ENCODE measurements at regions not wholly inside any gene's neighbourhood (a gene's known extent, or its start where the extent isn't known, plus 50 kb on each side); places are given as distances from the start of the nearest gene placed in this dataset.

DNA sequence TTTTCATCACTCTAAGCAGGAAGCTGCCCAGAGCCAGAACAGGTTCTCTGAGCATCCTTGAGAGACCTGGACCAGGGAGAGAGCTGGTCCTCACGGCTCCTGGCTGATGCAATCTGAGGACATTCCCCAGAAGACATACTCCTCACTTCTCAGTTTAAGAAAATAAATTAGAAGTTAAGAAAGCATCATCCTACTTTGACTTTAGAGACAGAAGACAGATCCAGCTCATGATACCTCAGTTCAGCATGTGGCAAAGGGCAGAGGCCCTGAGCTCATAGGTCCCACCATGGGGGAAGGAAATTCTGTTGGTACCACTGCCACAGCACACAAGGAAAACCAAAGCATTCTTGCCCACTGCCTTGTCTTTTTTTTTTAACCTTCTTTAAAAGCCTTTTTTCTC, 378.1 kb upstream of the JARID2 start:
- Histone ChIP-seq H3K36me3 (ENCODE audit: insufficient read depth) (no peaks in the 10 kb centered on the region), H3K4me3 (ENCODE audit: low read depth, low read length) (no peak overlapping the region), H3K27ac (ENCODE audit: low read depth) (no peak overlapping the region), H3K4me1 (ENCODE audit: insufficient read depth) (no peaks in the 10 kb centered on the region)
- WGBS, result 97% methylated on average over 1 of the region's 1 CpG
- DNase-seq (ENCODE audit: extremely low spot score), result no peak

DNA sequence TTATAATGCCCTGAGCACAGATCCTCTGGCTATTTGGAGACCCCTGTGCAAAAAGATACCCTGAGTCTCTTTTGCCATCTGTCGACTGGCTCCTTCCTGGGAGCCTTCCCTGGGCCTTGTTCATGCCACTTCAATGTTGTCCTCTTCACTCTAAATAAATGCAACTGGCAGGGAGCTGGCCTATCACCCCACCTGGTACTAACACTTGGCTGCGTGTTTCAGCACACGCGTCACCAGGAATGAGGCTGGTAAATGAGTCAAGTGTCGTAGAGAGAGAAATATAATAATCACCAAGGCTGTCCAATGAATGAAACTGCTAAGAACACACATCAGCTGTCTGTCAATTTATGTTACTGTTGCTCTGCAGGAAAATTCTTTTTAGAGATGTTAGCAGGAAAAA, 374.6 kb upstream of the JARID2 start:
- no peak overlapping the region for H3K27ac ChIP-seq (ENCODE audit: low read depth)
- WGBS, result 98% methylated on average over 5 of the region's 5 CpGs
- no peak overlapping the region for H3K4me3 ChIP-seq (ENCODE audit: low read depth, low read length)
- no peak for DNase-seq (ENCODE audit: extremely low spot score)
- no peaks in the 10 kb centered on the region for H3K4me1 ChIP-seq (ENCODE audit: insufficient read depth)
- no peaks in the 10 kb centered on the region for H3K36me3 ChIP-seq (ENCODE audit: insufficient read depth)

GRCh38 chr6:14873101-14873500, 372.8 kb upstream of the JARID2 start:
- Histone ChIP-seq H3K27ac (ENCODE audit: low read depth) (no peak overlapping the region), H3K4me1 (ENCODE audit: insufficient read depth) (no peaks in the 10 kb centered on the region), H3K36me3 (ENCODE audit: insufficient read depth) (no peaks in the 10 kb centered on the region), H3K4me3 (ENCODE audit: low read depth, low read length) (no peak overlapping the region)
- 84% methylated on average over 2 of the region's 2 CpGs for WGBS
- DNase-seq (ENCODE audit: extremely low spot score), result no peak

- no peak overlapping the region for H3K27ac ChIP-seq (ENCODE audit: low read depth)
- H3K36me3 ChIP-seq (ENCODE audit: insufficient read depth), result no peaks in the 10 kb centered on the region
- no peak for DNase-seq (ENCODE audit: extremely low spot score)
- H3K4me3 ChIP-seq (ENCODE audit: low read depth, low read length), result no peak overlapping the region
- H3K4me1 ChIP-seq (ENCODE audit: insufficient read depth), result no peaks in the 10 kb centered on the region
- WGBS, result 89% methylated on average over 3 of the region's 3 CpGs
Measured at GRCh38 chr6:14873781-14874441, 372.0 kb upstream of the JARID2 start.

GRCh38 chr6:14874975-14875480, 370.8 kb upstream of the JARID2 start:
- DNase-seq (ENCODE audit: extremely low spot score), result no peak
- WGBS, result 98% methylated on average over 4 of the region's 4 CpGs
- Histone ChIP-seq H3K27ac (ENCODE audit: low read depth) (no peak overlapping the region), H3K4me3 (ENCODE audit: low read depth, low read length) (no peak overlapping the region), H3K4me1 (ENCODE audit: insufficient read depth) (no peaks in the 10 kb centered on the region), H3K36me3 (ENCODE audit: insufficient read depth) (no peaks in the 10 kb centered on the region)

DNA sequence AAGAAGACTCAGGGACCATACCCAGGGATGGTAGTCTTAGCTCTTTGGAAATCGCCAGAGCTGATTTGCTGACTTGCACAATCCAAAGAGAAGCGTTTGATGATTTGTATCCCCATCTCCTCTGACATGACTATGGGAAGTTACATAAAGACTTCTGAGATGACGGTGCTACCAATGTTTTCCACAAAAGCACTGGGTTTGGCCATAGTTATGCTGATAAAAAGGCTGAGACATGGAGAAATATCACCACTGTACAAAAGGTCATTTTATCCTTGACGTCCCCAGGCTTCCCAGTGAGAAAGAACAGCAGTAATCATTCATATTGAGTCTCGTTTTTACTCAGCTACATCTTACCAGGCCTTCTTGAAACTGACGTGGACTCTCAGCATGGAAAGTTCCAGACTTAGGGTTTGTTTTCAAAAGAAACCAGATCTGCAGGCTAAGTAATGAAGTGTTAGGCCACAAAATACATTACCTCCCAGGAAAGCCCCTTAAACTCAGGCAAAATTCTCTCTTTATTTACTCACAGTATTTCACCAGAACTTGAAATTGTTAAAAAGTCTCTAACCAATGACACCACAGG, 370.3 kb upstream of the JARID2 start:
- no peak overlapping the region for H3K4me3 ChIP-seq (ENCODE audit: low read depth, low read length)
- no peaks in the 10 kb centered on the region for H3K4me1 ChIP-seq (ENCODE audit: insufficient read depth)
- DNase-seq (ENCODE audit: extremely low spot score), result no peak
- no peaks in the 10 kb centered on the region for H3K36me3 ChIP-seq (ENCODE audit: insufficient read depth)
- H3K27ac ChIP-seq (ENCODE audit: low read depth), result no peak overlapping the region
- 90% methylated on average over 6 of the region's 6 CpGs for WGBS

GRCh38 chr6:14876778-14877613, 368.9 kb upstream of the JARID2 start:
- no peaks in the 10 kb centered on the region for H3K4me1 ChIP-seq (ENCODE audit: insufficient read depth)
- H3K36me3 ChIP-seq (ENCODE audit: insufficient read depth), result no peaks in the 10 kb centered on the region
- no peak for DNase-seq (ENCODE audit: extremely low spot score)
- no peak overlapping the region for H3K4me3 ChIP-seq (ENCODE audit: low read depth, low read length)
- peak overlapping the region; percentile 16 for H3K27ac ChIP-seq (ENCODE audit: low read depth)
- WGBS, result 53% methylated on average over 11 of the region's 11 CpGs

GRCh38 chr6:14877758-14878157, 368.1 kb upstream of the JARID2 start:
- Histone ChIP-seq H3K27ac (ENCODE audit: low read depth) (no peak overlapping the region), H3K4me3 (ENCODE audit: low read depth, low read length) (no peak overlapping the region), H3K4me1 (ENCODE audit: insufficient read depth) (no peaks in the 10 kb centered on the region), H3K36me3 (ENCODE audit: insufficient read depth) (no peaks in the 10 kb centered on the region)
- DNase-seq (ENCODE audit: extremely low spot score), result no peak
- WGBS, result 88% methylated on average over 3 of the region's 3 CpGs

DNA sequence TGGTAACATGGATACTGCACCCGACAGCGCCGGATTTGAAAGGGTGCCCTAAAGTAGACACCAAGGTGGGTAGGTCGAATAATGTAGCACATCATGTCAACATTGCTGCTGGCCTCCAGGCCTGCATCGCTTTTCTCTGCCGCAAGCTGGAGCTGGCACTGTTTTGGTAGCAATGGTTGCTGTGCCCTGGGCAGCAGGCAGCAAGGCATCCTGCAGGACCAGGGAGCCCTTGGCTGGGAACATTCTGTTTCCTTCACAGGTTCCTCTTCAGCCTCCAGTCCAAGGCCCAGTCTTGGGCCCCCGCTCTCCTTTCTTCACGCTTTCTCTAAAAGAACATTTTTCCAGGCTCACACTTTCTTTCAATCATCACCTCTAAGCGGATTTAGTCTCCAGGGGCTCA, 365.8 kb upstream of the JARID2 start:
- no peak for DNase-seq (ENCODE audit: extremely low spot score)

GRCh38 chr6:14880677-14881076, 365.2 kb upstream of the JARID2 start:
- WGBS, result 71% methylated on average over 3 of the region's 3 CpGs
- H3K4me3 ChIP-seq (ENCODE audit: low read depth, low read length), result no peak overlapping the region
- no peaks in the 10 kb centered on the region for H3K36me3 ChIP-seq (ENCODE audit: insufficient read depth)
- no peaks in the 10 kb centered on the region for H3K4me1 ChIP-seq (ENCODE audit: insufficient read depth)
- DNase-seq (ENCODE audit: extremely low spot score), result no peak
- H3K27ac ChIP-seq (ENCODE audit: low read depth), result no peak overlapping the region

More for the DNA sequence above, 365.8 kb upstream of the JARID2 start:
- WGBS, result 96% methylated on average over 9 of the region's 9 CpGs
- no peak overlapping the region for H3K4me3 ChIP-seq (ENCODE audit: low read depth, low read length)
- H3K27ac ChIP-seq (ENCODE audit: low read depth), result no peak overlapping the region
- H3K36me3 ChIP-seq (ENCODE audit: insufficient read depth), result no peaks in the 10 kb centered on the region
- no peaks in the 10 kb centered on the region for H3K4me1 ChIP-seq (ENCODE audit: insufficient read depth)

- H3K27ac ChIP-seq (ENCODE audit: low read depth), result no peak overlapping the region
- DNase-seq (ENCODE audit: extremely low spot score), result no peak
- no peaks in the 10 kb centered on the region for H3K4me1 ChIP-seq (ENCODE audit: insufficient read depth)
Measured at GRCh38 chr6:14881398-14881797, 364.5 kb upstream of the JARID2 start.

GRCh38 chr6:14882394-14883026, 363.4 kb upstream of the JARID2 start:
- H3K4me1 ChIP-seq (ENCODE audit: insufficient read depth), result no peaks in the 10 kb centered on the region
- H3K36me3 ChIP-seq (ENCODE audit: insufficient read depth), result no peaks in the 10 kb centered on the region
- DNase-seq (ENCODE audit: extremely low spot score), result no peak
- no peak overlapping the region for H3K27ac ChIP-seq (ENCODE audit: low read depth)
- no peak overlapping the region for H3K4me3 ChIP-seq (ENCODE audit: low read depth, low read length)
- WGBS, result 74% methylated on average over 9 of the region's 9 CpGs

More at GRCh38 chr6:14881398-14881797, 364.5 kb upstream of the JARID2 start:
- WGBS, result 69% methylated on average over 4 of the region's 4 CpGs
- no peaks in the 10 kb centered on the region for H3K36me3 ChIP-seq (ENCODE audit: insufficient read depth)
- no peak overlapping the region for H3K4me3 ChIP-seq (ENCODE audit: low read depth, low read length)

- H3K4me3 ChIP-seq (ENCODE audit: low read depth, low read length), result no peak overlapping the region
- H3K36me3 ChIP-seq (ENCODE audit: insufficient read depth), result no peaks in the 10 kb centered on the region
- no peak overlapping the region for H3K27ac ChIP-seq (ENCODE audit: low read depth)
- 81% methylated on average over 4 of the region's 4 CpGs for WGBS
- H3K4me1 ChIP-seq (ENCODE audit: insufficient read depth), result no peaks in the 10 kb centered on the region
- DNase-seq (ENCODE audit: extremely low spot score), result no peak
Measured at GRCh38 chr6:14883921-14884320, 361.9 kb upstream of the JARID2 start.

Data from urinary bladder (tissue), 3 donors.